K562 (cell line): ENCODE measurements at regions not wholly inside any gene's neighbourhood (a gene's known extent, or its start where the extent isn't known, plus 50 kb on each side); places are given as distances from the start of the nearest gene placed in this dataset.

ENCODE experiments used
- ATAC-seq: fragments of 200-7000 bp; cut with Tn5 transposase; 3 replicates; pipeline ENCODE4 v1.9.1; 2020; ENCODE audit warnings: moderate library complexity
- BruUV-seq: library from RNA; stranded (reverse); fragments of 400-500 nt; replicated peaks from 2 replicates; lab custom pipeline; 2021; lab: Mats Ljungman, UMichigan
- CTCF ChIA-PET: fragments of 300-600 bp; formaldehyde crosslinking; extraction: SDS; loops from one replicate; lab custom pipeline; 2021; ENCODE audit warnings: low intra/inter-chr PET ratio; lab: Yijun Ruan, JAX
- POLR2A ChIA-PET: fragments of 300-600, 350-650 bp; sonication (Branson Sonifier 250); formaldehyde crosslinking; extraction: SDS; loops from one replicate; lab custom pipeline; 2021; ENCODE audit warnings: antibody characterized with exemption, inconsistent platforms; lab: Yijun Ruan, JAX
- DNase-seq, 4 experiments: peaks; one replicate each; pipeline versions ENCODE4 v3.0.0 to v3.0.0-alpha.2; 2011 to 2018; ENCODE audit warnings: low spot score in 3 of 4, mixed read lengths in 3 of 4; ENCODE audit errors: extremely low read depth in 1 of 4
- FAIRE-seq: peaks from 2 replicates; lab custom pipeline; 2011; peaks lifted over from hg19 to GRCh38; lab: Jason Lieb, UNC
- H2AFZ ChIP-seq: 2 replicates; pipeline ENCODE4 v1.6.0; 2011; ENCODE audit warnings: low read depth, low read length, control low read depth, inconsistent platforms
- H3K27ac ChIP-seq: fragments of 200-600 bp; 3 replicates; pipeline ENCODE4 v1.8.0; 2011; ENCODE audit warnings: low read depth, mild to moderate bottlenecking, control low read depth, inconsistent platforms, low read length, moderate library complexity, mixed read lengths; ENCODE audit errors: extremely low read depth
- H3K27me3 ChIP-seq, 2 experiments: fragments of 300-600 bp in 1 of 2; 2 replicates in 1 of 2; 3 replicates in 1 of 2; pipeline versions ENCODE4 v1.6.0 to v1.8.0; 2011; ENCODE audit warnings: inconsistent platforms in 2 of 2, low read length in 2 of 2, mild to moderate bottlenecking in 1 of 2, mixed read lengths in 1 of 2, moderate library complexity in 1 of 2; ENCODE audit not compliant: control insufficient read depth in 2 of 2, insufficient read depth in 2 of 2
- H3K36me3 ChIP-seq: fragments of 300-600 bp; 3 replicates; pipeline ENCODE4 v1.8.0; 2011; ENCODE audit warnings: mild to moderate bottlenecking, low read length, inconsistent platforms; ENCODE audit not compliant: control insufficient read depth, insufficient read depth
- H3K4me1 ChIP-seq, 2 experiments: fragments of 200-600 bp in 1 of 2; replicated peaks in 1 of 2; 2 replicates in 1 of 2; 3 replicates in 1 of 2; pipeline versions ENCODE4 v1.5.1 to v1.8.0; 2011; ENCODE audit warnings: inconsistent platforms in 2 of 2, low read length in 2 of 2, mild to moderate bottlenecking in 1 of 2, mixed read lengths in 1 of 2, moderate library complexity in 1 of 2; ENCODE audit not compliant: control insufficient read depth in 2 of 2, insufficient read depth in 2 of 2
- H3K4me2 ChIP-seq: 2 replicates; pipeline ENCODE4 v1.6.1; 2011; ENCODE audit warnings: low read length, control low read depth, inconsistent platforms, mixed read lengths; ENCODE audit not compliant: insufficient read depth
- H3K4me3 ChIP-seq: fragments of 200-600 bp; sonication (generic), shearing (Covaris generic); 2 replicates; pipeline ENCODE4 v1.5.1; 2016; ENCODE audit warnings: control low read depth, inconsistent platforms
- H3K79me2 ChIP-seq: fragments of 200-600 bp; 3 replicates; pipeline ENCODE4 v1.8.0; 2011; ENCODE audit warnings: low read length, inconsistent platforms; ENCODE audit not compliant: control insufficient read depth, insufficient read depth
- H3K9ac ChIP-seq, 2 experiments: 2 replicates each; pipeline versions ENCODE4 v1.6.0 to v1.6.1; 2011; ENCODE audit warnings: low read depth in 2 of 2, low read length in 2 of 2, control low read depth in 1 of 2, inconsistent platforms in 1 of 2, mild to moderate bottlenecking in 1 of 2, mixed read lengths in 1 of 2; ENCODE audit not compliant: insufficient read depth in 1 of 2
- H3K9me1 ChIP-seq: one replicate; pipeline ENCODE4 v1.6.0; 2011; ENCODE audit warnings: inconsistent platforms, mild to moderate bottlenecking, low read length, moderate library complexity; ENCODE audit not compliant: control insufficient read depth, insufficient read depth
- H3K9me3 ChIP-seq: replicated peaks from 2 replicates; pipeline ENCODE4 v1.5.1; 2011; ENCODE audit warnings: low read depth, low read length, inconsistent platforms; ENCODE audit not compliant: control insufficient read depth, insufficient read depth
- H4K20me1 ChIP-seq: replicated peaks from 2 replicates; pipeline ENCODE4 v1.6.1; 2011; ENCODE audit warnings: low read length, inconsistent platforms, mixed read lengths; ENCODE audit not compliant: control insufficient read depth, insufficient read depth
- CEBPB ChIP-seq: fragments of 450-650 bp; IDR thresholded peaks from 2 replicates; pipeline ENCODE4 v1.6.1; 2016; ENCODE audit warnings: missing genetic modification characterization, missing compliant biosample characterization
- DDX20 ChIP-seq: fragments of 450-650 bp; IDR thresholded peaks from 2 replicates; pipeline ENCODE4 v1.6.1; 2016; ENCODE audit warnings: missing genetic modification characterization, low read depth, mild to moderate bottlenecking, missing compliant biosample characterization, moderate library complexity
- FOXA3 ChIP-seq, 2 experiments: fragments of 450-650 bp in 1 of 2; sonication (generic) in 1 of 2; formaldehyde crosslinking; IDR thresholded peaks in 1 of 2; conservative IDR thresholded peaks in 1 of 2; 2 replicates each; pipeline versions ENCODE4 v1.4.0 to v1.8.0; 2020 to 2022; ENCODE audit warnings: mild to moderate bottlenecking in 2 of 2, missing genetic modification reagents in 1 of 2
- HIVEP1 ChIP-seq: fragments of 250-450 bp; sonication (Bioruptor Pico); IDR thresholded peaks from 2 replicates; pipeline ENCODE4 v1.4.0; 2020; ENCODE audit warnings: mild to moderate bottlenecking
- NR1H2 ChIP-seq: sonication (generic); formaldehyde crosslinking; IDR thresholded peaks from 2 replicates; pipeline ENCODE4 v1.4.0; 2020; ENCODE audit warnings: mild to moderate bottlenecking, missing genetic modification reagents
- RAD51 ChIP-seq: fragments of 450-650 bp; IDR thresholded peaks from 2 replicates; pipeline ENCODE4 v1.7.1; 2016; ENCODE audit warnings: low read depth, mild to moderate bottlenecking, borderline replicate concordance
- RFX1 ChIP-seq: fragments of 450-650 bp; IDR thresholded peaks from 2 replicates; pipeline ENCODE4 v1.6.1; 2016; ENCODE audit warnings: mild to moderate bottlenecking, moderate library complexity
- TCF3 ChIP-seq: sonication (generic); formaldehyde crosslinking; IDR thresholded peaks from 2 replicates; pipeline ENCODE4 v1.4.0; 2020; ENCODE audit warnings: mild to moderate bottlenecking, missing genetic modification reagents
- TRIM24 ChIP-seq, 2 experiments: fragments of 450-650 bp; IDR thresholded peaks; 2 replicates each; pipeline ENCODE4 v1.6.1; 2016
- ZKSCAN1 ChIP-seq: fragments of 150-350 bp; IDR thresholded peaks from 2 replicates; pipeline ENCODE4 v1.6.1; 2016; ENCODE audit warnings: low read depth, low read length
- ZNF232 ChIP-seq: sonication (generic); formaldehyde crosslinking; IDR thresholded peaks from 2 replicates; pipeline ENCODE4 v1.8.0; 2022; ENCODE audit warnings: mild to moderate bottlenecking, missing genetic modification reagents
- WGBS: fragments of 100-300 bp; shearing (Covaris generic); methylation state at CpG from one replicate; pipeline ENCODE4 v1.1.6; 2016; ENCODE audit warnings: low coverage, mixed read lengths; ENCODE audit not compliant: insufficient coverage; ENCODE audit errors: missing lambda C conversion rate; 5-methylcytosine and 5-hydroxymethylcytosine counted together
- in situ Hi-C: fragments of 300-500 bp; cut with MboI; formaldehyde crosslinking; loops from 4 replicates; pipeline ENCODE4 v1.15.0; 2018; ENCODE audit warnings: inconsistent platforms, mixed read lengths
- intact Hi-C: fragments of 100-400 bp; cut with micrococcal nuclease; formaldehyde crosslinking; loops from 2 replicates; pipeline ENCODE4 v1.14.2; 2022
- TF ChIP-seq, protein P1 (sequence below): fragments of 200-800 bp; sonication (Bioruptor generic); IDR thresholded peaks from 2 replicates; pipeline ENCODE4 v1.6.1; 2017; ENCODE audit warnings: missing genetic modification characterization, missing compliant biosample characterization
- TF ChIP-seq, protein P2 (sequence below): conservative IDR thresholded peaks from 2 replicates; pipeline ENCODE4 v1.6.1; 2011; ENCODE audit warnings: low read depth, mild to moderate bottlenecking, low read length; ENCODE audit not compliant: control insufficient read depth
- TF ChIP-seq, protein P3 (sequence below): fragments of 450-650 bp; IDR thresholded peaks from 2 replicates; pipeline ENCODE4 v1.7.0; 2016; ENCODE audit warnings: borderline replicate concordance

DNA sequence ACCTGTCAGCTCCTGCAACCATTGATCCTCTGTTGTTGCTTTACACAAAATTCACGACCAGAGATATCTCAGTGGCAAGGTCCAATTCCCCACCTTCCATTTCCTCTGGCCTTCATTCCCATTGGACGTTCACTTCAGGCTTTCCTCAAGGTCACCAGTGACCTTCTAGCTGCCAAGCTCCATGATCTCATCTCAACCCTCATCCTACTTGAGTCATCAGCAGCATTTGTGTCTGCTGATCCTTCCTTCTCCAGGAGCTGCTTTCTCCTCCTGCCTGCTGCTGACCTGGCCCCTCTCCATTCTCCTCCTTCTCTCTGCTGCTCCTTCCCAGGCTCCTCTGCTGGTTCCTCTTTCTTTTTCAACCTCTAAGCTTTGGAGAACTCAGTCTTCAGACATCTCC, 66.2 kb upstream of the C10orf90 start:
- Histone ChIP-seq H3K79me2 (no peaks in the 10 kb centered on the region), H3K36me3 (no peaks in the 10 kb centered on the region), H3K9me1 (no peaks in the 10 kb centered on the region), H3K9ac (no peak overlapping the region), H4K20me1 (no peaks in the 10 kb centered on the region), H3K4me3 (no peak overlapping the region), H3K27ac (no peak overlapping the region), H3K4me2 (no peak overlapping the region), H3K4me1 (no peaks in the 10 kb centered on the region), H2AFZ (no peak overlapping the region), H3K27me3 (no peaks in the 10 kb centered on the region), H3K9me3 (no peaks in the 10 kb centered on the region)
- WGBS: 0% methylated on average over 2 of the region's 2 CpGs
- BruUV-seq: no TSS peak
- ChIA-PET CTCF (no interaction called here), POLR2A (no interaction called here)
- ATAC-seq: no peak
- DNase-seq: no peak
- intact Hi-C loops (no loop called here), in situ Hi-C loops (no loop called here)
- TF ChIP-seq RFX1: no peak
- TF ChIP-seq, protein P1, sequence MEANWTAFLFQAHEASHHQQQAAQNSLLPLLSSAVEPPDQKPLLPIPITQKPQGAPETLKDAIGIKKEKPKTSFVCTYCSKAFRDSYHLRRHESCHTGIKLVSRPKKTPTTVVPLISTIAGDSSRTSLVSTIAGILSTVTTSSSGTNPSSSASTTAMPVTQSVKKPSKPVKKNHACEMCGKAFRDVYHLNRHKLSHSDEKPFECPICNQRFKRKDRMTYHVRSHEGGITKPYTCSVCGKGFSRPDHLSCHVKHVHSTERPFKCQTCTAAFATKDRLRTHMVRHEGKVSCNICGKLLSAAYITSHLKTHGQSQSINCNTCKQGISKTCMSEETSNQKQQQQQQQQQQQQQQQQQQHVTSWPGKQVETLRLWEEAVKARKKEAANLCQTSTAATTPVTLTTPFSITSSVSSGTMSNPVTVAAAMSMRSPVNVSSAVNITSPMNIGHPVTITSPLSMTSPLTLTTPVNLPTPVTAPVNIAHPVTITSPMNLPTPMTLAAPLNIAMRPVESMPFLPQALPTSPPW (CRISPR knock-in tag): no peak
- TF ChIP-seq ZNF232: no peak
- no peak for TF ChIP-seq ZKSCAN1
- FAIRE-seq: no peak

DNA sequence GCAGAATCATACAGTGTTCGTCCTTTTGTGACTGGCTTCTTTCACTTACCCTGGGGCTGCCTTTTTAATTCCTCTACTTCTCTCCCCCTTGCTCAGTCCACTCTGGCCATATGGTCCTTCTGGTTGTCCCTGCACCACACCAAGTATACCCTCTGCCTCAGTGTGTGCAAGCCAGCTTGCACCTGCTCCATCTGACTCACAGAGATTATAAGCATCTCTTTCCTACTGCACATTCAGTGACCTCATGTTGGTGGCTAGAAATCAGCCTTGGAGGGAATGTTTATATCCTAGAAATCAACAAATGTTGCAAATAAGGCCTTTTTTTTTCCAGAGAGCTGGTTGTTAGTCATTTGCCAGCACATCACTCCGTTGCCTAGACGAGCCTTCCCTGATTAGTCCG, 67.5 kb upstream of the C10orf90 start:
- H3K4me1 ChIP-seq: no peaks in the 10 kb centered on the region
- H3K27me3 ChIP-seq: no peaks in the 10 kb centered on the region
- in situ Hi-C loops (no loop called here), intact Hi-C loops (no loop called here)
- H4K20me1 ChIP-seq: no peaks in the 10 kb centered on the region
- H3K4me3 ChIP-seq: no peak overlapping the region
- H3K9me3 ChIP-seq: no peaks in the 10 kb centered on the region
- H2AFZ ChIP-seq: no peak overlapping the region
- H3K79me2 ChIP-seq: no peaks in the 10 kb centered on the region
- H3K27ac ChIP-seq: no peak overlapping the region
- CTCF ChIA-PET: no interaction called here
- DNase-seq (no peak), FAIRE-seq (no peak), ATAC-seq (no peak)
- BruUV-seq: no TSS peak
- no peaks in the 10 kb centered on the region for H3K9me1 ChIP-seq
- POLR2A ChIA-PET: no interaction called here
- H3K9ac ChIP-seq: no peak overlapping the region
- no peak overlapping the region for H3K4me2 ChIP-seq
- WGBS: 0% methylated on average over 4 of the region's 4 CpGs
- H3K36me3 ChIP-seq: no peaks in the 10 kb centered on the region
- TF ChIP-seq RAD51 (no peak), HIVEP1 (CRISPR knock-in tag) (no peak), TCF3 (CRISPR knock-in tag) (no peak), NR1H2 (CRISPR knock-in tag) (no peak), FOXA3 (CRISPR knock-in tag; conservative IDR thresholded peaks at IDR 0.05 in 1 of 2, IDR thresholded peaks at IDR 0.05 in 1 of 2) (no peak), DDX20 (tag) (no peak), CEBPB (tag) (no peak), TRIM24 (IDR thresholded peaks at IDR 0.05) (no peak)
- TF ChIP-seq, protein P2, sequence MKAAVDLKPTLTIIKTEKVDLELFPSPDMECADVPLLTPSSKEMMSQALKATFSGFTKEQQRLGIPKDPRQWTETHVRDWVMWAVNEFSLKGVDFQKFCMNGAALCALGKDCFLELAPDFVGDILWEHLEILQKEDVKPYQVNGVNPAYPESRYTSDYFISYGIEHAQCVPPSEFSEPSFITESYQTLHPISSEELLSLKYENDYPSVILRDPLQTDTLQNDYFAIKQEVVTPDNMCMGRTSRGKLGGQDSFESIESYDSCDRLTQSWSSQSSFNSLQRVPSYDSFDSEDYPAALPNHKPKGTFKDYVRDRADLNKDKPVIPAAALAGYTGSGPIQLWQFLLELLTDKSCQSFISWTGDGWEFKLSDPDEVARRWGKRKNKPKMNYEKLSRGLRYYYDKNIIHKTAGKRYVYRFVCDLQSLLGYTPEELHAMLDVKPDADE: no peak
- TF ChIP-seq, protein P3, sequence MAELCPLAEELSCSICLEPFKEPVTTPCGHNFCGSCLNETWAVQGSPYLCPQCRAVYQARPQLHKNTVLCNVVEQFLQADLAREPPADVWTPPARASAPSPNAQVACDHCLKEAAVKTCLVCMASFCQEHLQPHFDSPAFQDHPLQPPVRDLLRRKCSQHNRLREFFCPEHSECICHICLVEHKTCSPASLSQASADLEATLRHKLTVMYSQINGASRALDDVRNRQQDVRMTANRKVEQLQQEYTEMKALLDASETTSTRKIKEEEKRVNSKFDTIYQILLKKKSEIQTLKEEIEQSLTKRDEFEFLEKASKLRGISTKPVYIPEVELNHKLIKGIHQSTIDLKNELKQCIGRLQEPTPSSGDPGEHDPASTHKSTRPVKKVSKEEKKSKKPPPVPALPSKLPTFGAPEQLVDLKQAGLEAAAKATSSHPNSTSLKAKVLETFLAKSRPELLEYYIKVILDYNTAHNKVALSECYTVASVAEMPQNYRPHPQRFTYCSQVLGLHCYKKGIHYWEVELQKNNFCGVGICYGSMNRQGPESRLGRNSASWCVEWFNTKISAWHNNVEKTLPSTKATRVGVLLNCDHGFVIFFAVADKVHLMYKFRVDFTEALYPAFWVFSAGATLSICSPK: no peak
